Liver (tissue), 7 donors: ENCODE measurements at regions not wholly inside any gene's neighbourhood (a gene's known extent, or its start where the extent isn't known, plus 50 kb on each side); places are given as distances from the start of the nearest gene placed in this dataset.

ENCODE experiments used
- DNase-seq: peaks from one replicate; pipeline ENCODE4 v3.0.0-alpha.2; 2017; ENCODE audit warnings: low spot score
- H3K27ac ChIP-seq, 2 donors: one replicate each; pipeline ENCODE4 v1.7.0; 2013; ENCODE audit warnings: inconsistent platforms in 2 of 2, low read length in 2 of 2, control low read depth in 1 of 2, low read depth in 1 of 2, mild to moderate bottlenecking in 1 of 2
- H3K27me3 ChIP-seq, 4 donors: one replicate each; pipeline versions ENCODE4 v1.6.1 to v1.7.0; 2013; ENCODE audit warnings: low read length in 3 of 4, inconsistent platforms in 1 of 4, mild to moderate bottlenecking in 1 of 4, moderate library complexity in 1 of 4; ENCODE audit not compliant: control insufficient read depth in 4 of 4, insufficient read depth in 4 of 4
- H3K36me3 ChIP-seq, 4 donors: one replicate each; pipeline versions ENCODE4 v1.6.1 to v1.7.0; 2013; ENCODE audit warnings: low read length in 3 of 4, mild to moderate bottlenecking in 3 of 4, low read depth in 1 of 4, moderate library complexity in 1 of 4; ENCODE audit not compliant: control insufficient read depth in 4 of 4, insufficient read depth in 3 of 4
- H3K4me1 ChIP-seq, 4 donors: one replicate each; pipeline versions ENCODE4 v1.6.1 to v1.7.0; 2013; ENCODE audit warnings: low read length in 3 of 4, mild to moderate bottlenecking in 3 of 4, moderate library complexity in 1 of 4; ENCODE audit not compliant: control insufficient read depth in 4 of 4, insufficient read depth in 4 of 4
- H3K4me3 ChIP-seq, 3 donors: one replicate each; pipeline versions ENCODE4 v1.6.1 to v1.7.0; 2013; ENCODE audit warnings: low read length in 3 of 3, control low read depth in 1 of 3, low read depth in 1 of 3, mild to moderate bottlenecking in 1 of 3
- H3K9ac ChIP-seq, 2 donors: one replicate each; pipeline ENCODE4 v1.7.0; 2013; ENCODE audit warnings: low read length in 2 of 2, mild to moderate bottlenecking in 2 of 2, moderate library complexity in 2 of 2, control low read depth in 1 of 2, low read depth in 1 of 2
- H3K9me3 ChIP-seq, 4 donors: one replicate each; pipeline versions ENCODE4 v1.6.1 to v1.7.0; 2013; ENCODE audit warnings: low read length in 3 of 4; ENCODE audit not compliant: control insufficient read depth in 4 of 4
- EGR1 ChIP-seq, 2 donors: IDR thresholded peaks; 2 replicates each; pipeline ENCODE4 v1.6.1; 2016 to 2018; ENCODE audit warnings: antibody characterized with exemption in 2 of 2, low read depth in 2 of 2
- FOXA1 ChIP-seq: IDR thresholded peaks from 2 replicates; pipeline ENCODE4 v1.6.1; 2016; ENCODE audit warnings: antibody characterized with exemption
- FOXA2 ChIP-seq: IDR thresholded peaks from 2 replicates; pipeline ENCODE4 v1.6.1; 2016; ENCODE audit warnings: antibody characterized with exemption
- GABPA ChIP-seq, 2 donors: IDR thresholded peaks in 1 of 2; conservative IDR thresholded peaks in 1 of 2; 2 replicates each; pipeline ENCODE4 v1.6.1; 2016; ENCODE audit warnings: antibody characterized with exemption in 2 of 2, mild to moderate bottlenecking in 1 of 2, moderate library complexity in 1 of 2
- HNF4A ChIP-seq, 2 donors: conservative IDR thresholded peaks; 2 replicates each; pipeline ENCODE4 v1.6.1; 2016; ENCODE audit warnings: antibody characterized with exemption in 2 of 2, mild to moderate bottlenecking in 2 of 2
- HNF4G ChIP-seq: IDR thresholded peaks from 2 replicates; pipeline ENCODE4 v1.6.1; 2016; ENCODE audit warnings: antibody characterized with exemption
- JUND ChIP-seq, 2 donors: IDR thresholded peaks; 2 replicates each; pipeline ENCODE4 v1.6.1; 2016; ENCODE audit warnings: antibody characterized with exemption in 2 of 2
- NR2F2 ChIP-seq: IDR thresholded peaks from 2 replicates; pipeline ENCODE4 v1.6.1; 2016; ENCODE audit warnings: antibody characterized with exemption
- RAD21 ChIP-seq, 2 donors: IDR thresholded peaks; 2 replicates each; pipeline ENCODE4 v1.6.1; 2016; ENCODE audit warnings: antibody characterized with exemption in 2 of 2, mild to moderate bottlenecking in 2 of 2
- RXRA ChIP-seq, 2 donors: IDR thresholded peaks; 2 replicates each; pipeline ENCODE4 v1.6.1; 2017 to 2018; ENCODE audit warnings: antibody characterized with exemption in 2 of 2, mild to moderate bottlenecking in 1 of 2
- TAF1 ChIP-seq: conservative IDR thresholded peaks from 2 replicates; pipeline ENCODE4 v1.6.1; 2016; ENCODE audit warnings: antibody characterized with exemption, mild to moderate bottlenecking
- YY1 ChIP-seq: IDR thresholded peaks from 2 replicates; pipeline ENCODE4 v1.6.1; 2016; ENCODE audit warnings: antibody characterized with exemption, mild to moderate bottlenecking
- WGBS: extraction: QIAGEN DNeasy Blood & Tissue Kit; methylation state at CpG from one replicate; pipeline ENCODE4 v1.1.7; 2013; 5-methylcytosine and 5-hydroxymethylcytosine counted together
- TF ChIP-seq, protein P1 (sequence below): IDR thresholded peaks from 2 replicates; pipeline ENCODE4 v1.6.1; 2016; ENCODE audit warnings: antibody characterized with exemption
- TF ChIP-seq, protein P2 (sequence below): IDR thresholded peaks from 2 replicates; pipeline ENCODE4 v1.6.1; 2016; ENCODE audit warnings: antibody characterized with exemption, mild to moderate bottlenecking
- TF ChIP-seq, protein P3 (sequence below): IDR thresholded peaks from 2 replicates; pipeline ENCODE4 v1.6.1; 2016; ENCODE audit warnings: antibody characterized with exemption
- donor health status: healthy.
- donor health status: healthy.
- donor health status: healthy.
- donor health status: healthy.

DNA sequence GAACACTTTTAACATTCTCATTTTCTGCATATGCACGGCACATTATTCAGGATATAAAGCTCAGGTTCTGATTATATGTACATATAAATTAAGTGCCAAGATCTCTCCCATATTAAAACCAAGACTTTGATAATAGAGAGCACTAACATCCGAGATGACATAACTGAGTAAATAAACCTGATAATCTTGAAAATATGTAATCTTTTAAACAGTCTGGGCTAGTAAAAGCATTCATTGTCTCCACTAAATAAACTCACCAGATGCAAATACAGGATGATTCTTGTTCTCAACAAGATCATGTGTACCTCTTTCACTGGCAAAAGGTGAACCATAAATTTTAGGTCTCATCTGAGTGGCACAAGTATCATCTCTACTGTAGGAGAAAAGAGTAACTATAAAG lies 942.2 kb downstream of the TRAM1L1 start:
- Histone ChIP-seq H3K9ac (no peak overlapping the region), H3K27me3 (no peaks in the 10 kb centered on the region), H3K36me3 (no peaks in the 10 kb centered on the region), H3K4me3 (no peak overlapping the region), H3K27ac (no peak overlapping the region), H3K9me3 (no peaks in the 10 kb centered on the region), H3K4me1 (no peaks in the 10 kb centered on the region)
- no peak for DNase-seq
- WGBS, result 59% methylated on average over 2 of the region's 2 CpGs
- TF ChIP-seq EGR1 (IDR thresholded peaks at IDR 0.05; ENCODE audit: low read depth in 2 of 2), result no peak
- no peak for TF ChIP-seq RAD21 (IDR thresholded peaks at IDR 0.05)
- TF ChIP-seq FOXA2, result no peak
- TF ChIP-seq, protein P1, sequence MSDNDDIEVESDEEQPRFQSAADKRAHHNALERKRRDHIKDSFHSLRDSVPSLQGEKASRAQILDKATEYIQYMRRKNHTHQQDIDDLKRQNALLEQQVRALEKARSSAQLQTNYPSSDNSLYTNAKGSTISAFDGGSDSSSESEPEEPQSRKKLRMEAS, result no peak
- TF ChIP-seq NR2F2, result no peak
- no peak for TF ChIP-seq GABPA (IDR thresholded peaks at IDR 0.05 in 1 of 2, conservative IDR thresholded peaks at IDR 0.05 in 1 of 2)
- no peak for TF ChIP-seq HNF4A (conservative IDR thresholded peaks at IDR 0.05)
- no peak for TF ChIP-seq JUND (IDR thresholded peaks at IDR 0.05)

DNA sequence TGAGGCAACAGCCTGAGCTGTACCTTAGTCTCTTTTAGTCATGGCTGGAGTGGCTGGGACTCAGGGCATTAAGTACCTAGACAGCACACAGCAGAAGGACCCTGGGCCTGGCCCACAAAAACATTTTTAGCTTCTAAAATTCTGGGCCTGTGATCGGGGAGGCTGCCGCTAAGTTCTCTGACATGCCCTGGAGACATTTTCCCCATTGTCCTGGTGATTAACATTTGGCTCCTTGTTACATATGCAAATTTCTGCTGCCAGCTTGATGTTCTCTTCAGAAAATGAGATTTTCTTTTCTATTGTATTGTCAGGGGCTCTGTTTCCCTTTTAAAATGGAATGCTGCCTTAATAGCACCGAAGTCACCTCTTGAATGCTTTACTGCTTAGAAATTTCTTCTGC lies 952.4 kb downstream of the TRAM1L1 start:
- 85% methylated on average over 3 of the region's 3 CpGs for WGBS
- TF ChIP-seq RXRA (IDR thresholded peaks at IDR 0.05), result no peak
- no peak for TF ChIP-seq GABPA (IDR thresholded peaks at IDR 0.05 in 1 of 2, conservative IDR thresholded peaks at IDR 0.05 in 1 of 2)
- TF ChIP-seq TAF1, result no peak
- no peak for TF ChIP-seq FOXA1
- TF ChIP-seq HNF4G, result no peak
- H3K4me3 ChIP-seq, result no peak overlapping the region
- H3K9me3 ChIP-seq, result no peaks in the 10 kb centered on the region
- H3K27ac ChIP-seq, result no peak overlapping the region
- no peaks in the 10 kb centered on the region for H3K27me3 ChIP-seq
- no peak for DNase-seq
- no peaks in the 10 kb centered on the region for H3K36me3 ChIP-seq
- H3K9ac ChIP-seq, result no peak overlapping the region
- H3K4me1 ChIP-seq, result no peaks in the 10 kb centered on the region

DNA sequence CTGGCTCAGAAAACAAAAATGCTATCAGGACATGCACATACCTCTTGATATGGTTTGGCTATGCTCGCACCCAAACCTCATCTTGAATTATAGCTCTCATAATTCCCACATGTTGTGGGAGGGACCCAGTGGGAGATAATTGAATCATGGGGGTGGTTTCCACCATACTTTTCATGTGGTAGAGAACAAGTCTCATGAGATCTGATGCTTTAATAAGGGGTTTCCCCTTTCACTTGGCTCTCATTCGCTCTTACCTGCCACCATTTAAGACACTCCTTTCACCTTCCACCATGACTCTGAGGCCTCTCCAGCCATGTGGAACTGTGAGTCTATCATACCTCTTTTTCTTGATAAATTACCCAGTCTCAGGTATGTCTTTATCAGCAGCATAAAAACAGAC lies 958.6 kb downstream of the TRAM1L1 start:
- TF ChIP-seq TAF1 (no peak), EGR1 (IDR thresholded peaks at IDR 0.05; ENCODE audit: low read depth in 2 of 2) (no peak), YY1 (no peak), GABPA (IDR thresholded peaks at IDR 0.05 in 1 of 2, conservative IDR thresholded peaks at IDR 0.05 in 1 of 2) (no peak)
- TF ChIP-seq, protein P2, sequence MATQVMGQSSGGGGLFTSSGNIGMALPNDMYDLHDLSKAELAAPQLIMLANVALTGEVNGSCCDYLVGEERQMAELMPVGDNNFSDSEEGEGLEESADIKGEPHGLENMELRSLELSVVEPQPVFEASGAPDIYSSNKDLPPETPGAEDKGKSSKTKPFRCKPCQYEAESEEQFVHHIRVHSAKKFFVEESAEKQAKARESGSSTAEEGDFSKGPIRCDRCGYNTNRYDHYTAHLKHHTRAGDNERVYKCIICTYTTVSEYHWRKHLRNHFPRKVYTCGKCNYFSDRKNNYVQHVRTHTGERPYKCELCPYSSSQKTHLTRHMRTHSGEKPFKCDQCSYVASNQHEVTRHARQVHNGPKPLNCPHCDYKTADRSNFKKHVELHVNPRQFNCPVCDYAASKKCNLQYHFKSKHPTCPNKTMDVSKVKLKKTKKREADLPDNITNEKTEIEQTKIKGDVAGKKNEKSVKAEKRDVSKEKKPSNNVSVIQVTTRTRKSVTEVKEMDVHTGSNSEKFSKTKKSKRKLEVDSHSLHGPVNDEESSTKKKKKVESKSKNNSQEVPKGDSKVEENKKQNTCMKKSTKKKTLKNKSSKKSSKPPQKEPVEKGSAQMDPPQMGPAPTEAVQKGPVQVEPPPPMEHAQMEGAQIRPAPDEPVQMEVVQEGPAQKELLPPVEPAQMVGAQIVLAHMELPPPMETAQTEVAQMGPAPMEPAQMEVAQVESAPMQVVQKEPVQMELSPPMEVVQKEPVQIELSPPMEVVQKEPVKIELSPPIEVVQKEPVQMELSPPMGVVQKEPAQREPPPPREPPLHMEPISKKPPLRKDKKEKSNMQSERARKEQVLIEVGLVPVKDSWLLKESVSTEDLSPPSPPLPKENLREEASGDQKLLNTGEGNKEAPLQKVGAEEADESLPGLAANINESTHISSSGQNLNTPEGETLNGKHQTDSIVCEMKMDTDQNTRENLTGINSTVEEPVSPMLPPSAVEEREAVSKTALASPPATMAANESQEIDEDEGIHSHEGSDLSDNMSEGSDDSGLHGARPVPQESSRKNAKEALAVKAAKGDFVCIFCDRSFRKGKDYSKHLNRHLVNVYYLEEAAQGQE, result no peak
- TF ChIP-seq, protein P3, sequence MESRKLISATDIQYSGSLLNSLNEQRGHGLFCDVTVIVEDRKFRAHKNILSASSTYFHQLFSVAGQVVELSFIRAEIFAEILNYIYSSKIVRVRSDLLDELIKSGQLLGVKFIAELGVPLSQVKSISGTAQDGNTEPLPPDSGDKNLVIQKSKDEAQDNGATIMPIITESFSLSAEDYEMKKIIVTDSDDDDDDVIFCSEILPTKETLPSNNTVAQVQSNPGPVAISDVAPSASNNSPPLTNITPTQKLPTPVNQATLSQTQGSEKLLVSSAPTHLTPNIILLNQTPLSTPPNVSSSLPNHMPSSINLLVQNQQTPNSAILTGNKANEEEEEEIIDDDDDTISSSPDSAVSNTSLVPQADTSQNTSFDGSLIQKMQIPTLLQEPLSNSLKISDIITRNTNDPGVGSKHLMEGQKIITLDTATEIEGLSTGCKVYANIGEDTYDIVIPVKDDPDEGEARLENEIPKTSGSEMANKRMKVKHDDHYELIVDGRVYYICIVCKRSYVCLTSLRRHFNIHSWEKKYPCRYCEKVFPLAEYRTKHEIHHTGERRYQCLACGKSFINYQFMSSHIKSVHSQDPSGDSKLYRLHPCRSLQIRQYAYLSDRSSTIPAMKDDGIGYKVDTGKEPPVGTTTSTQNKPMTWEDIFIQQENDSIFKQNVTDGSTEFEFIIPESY, result no peak
- TF ChIP-seq, protein P1, result no peak
- Histone ChIP-seq H3K36me3 (no peaks in the 10 kb centered on the region), H3K9ac (no peak overlapping the region), H3K9me3 (no peaks in the 10 kb centered on the region), H3K27me3 (no peaks in the 10 kb centered on the region), H3K4me3 (no peak overlapping the region), H3K4me1 (no peaks in the 10 kb centered on the region), H3K27ac (no peak overlapping the region)
- no peak for DNase-seq
- 86% methylated on average over 2 of the region's 2 CpGs for WGBS
